ENCODE measurements at regions not wholly inside any gene's neighbourhood (a gene's known extent, or its start where the extent isn't known, plus 50 kb on each side); places are given as distances from the start of the nearest gene placed in this dataset.

DNA sequence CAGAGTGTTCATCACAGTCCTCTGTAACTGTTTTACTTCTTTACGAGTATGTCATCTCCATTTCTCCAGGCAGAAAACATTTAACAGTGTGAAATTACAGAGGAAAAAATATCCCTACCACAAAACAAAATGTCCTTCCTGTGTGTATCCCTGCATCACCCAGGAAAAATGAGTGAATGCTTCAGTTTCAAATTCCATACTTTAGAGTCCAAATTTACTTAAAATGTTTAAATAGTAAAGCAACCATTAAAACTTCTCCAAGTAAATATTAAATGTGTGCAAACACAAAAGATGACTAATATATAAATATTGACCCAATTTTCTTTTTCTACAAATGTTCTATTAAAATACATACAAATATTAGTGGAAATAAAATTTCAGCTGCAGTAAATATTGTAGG, 1016.6 kb upstream of the PCDH20 start:
- Histone ChIP-seq H3K4me3 (replicated peaks in 1 of 3; ENCODE audit: insufficient read depth in 1 of 3, low read depth in 2 of 3, low read length in 3 of 3) (no peak overlapping the region), H2AFZ (ENCODE audit: low read length) (no peak overlapping the region), H3K27me3 (ENCODE audit: control insufficient read depth in 1 of 2, insufficient read depth in 2 of 2, low read length in 2 of 2) (no peaks in the 10 kb centered on the region), H4K20me1 (ENCODE audit: insufficient read depth, low read length) (no peaks in the 10 kb centered on the region), H3K9ac (ENCODE audit: insufficient read depth, low read depth, low read length) (no peak overlapping the region), H3K9me3 (ENCODE audit: low read length) (no peaks in the 10 kb centered on the region), H3K79me2 (ENCODE audit: insufficient read depth, low read length) (no peaks in the 10 kb centered on the region), H3K4me2 (ENCODE audit: low read depth, low read length) (no peak overlapping the region), H3K4me1 (ENCODE audit: insufficient read depth, low read length) (no peaks in the 10 kb centered on the region), H3K36me3 (replicated peaks in 1 of 2; ENCODE audit: control insufficient read depth in 1 of 2, insufficient read depth in 2 of 2, low read length in 2 of 2) (no peaks in the 10 kb centered on the region), H3K27ac (ENCODE audit: extremely low read length, insufficient read depth, low read length) (no peak overlapping the region)
- ChIA-PET CTCF (ENCODE audit: low intra/inter-chr PET ratio, low total read pairs) (no interaction called here), POLR2A (no interaction called here)
- intact Hi-C loops (cut with micrococcal nuclease; ENCODE audit: unreplicated experiment) (no loop called here), in situ Hi-C loops (cut with HindIII; ENCODE audit: extremely low pct_ligation_motif_present, low pct_unique_long_range_greater_than_20kb) (no loop called here)
- no TSS peak for BruUV-seq (replicated peaks)
- DNase-seq (ENCODE audit: low spot score): no peak
- WGBS (ENCODE audit: low lambda C conversion rate): 0% methylated on average over 1 of the region's 1 CpG
- TF ChIP-seq ZNF350 (CRISPR knock-in tag; IDR thresholded peaks at IDR 0.05; ENCODE audit: borderline replicate concordance, low read depth): no peak
- TF ChIP-seq, protein P1, sequence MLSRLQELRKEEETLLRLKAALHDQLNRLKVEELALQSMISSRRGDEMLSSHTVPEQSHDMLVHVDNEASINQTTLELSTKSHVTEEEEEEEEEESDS (CRISPR knock-in tag; IDR thresholded peaks at IDR 0.05; ENCODE audit: borderline replicate concordance): no peak
- TF ChIP-seq RNF2 (conservative IDR thresholded peaks at IDR 0.05; ENCODE audit: low read depth): no peak
- TF ChIP-seq GATAD2A (CRISPR knock-in tag; IDR thresholded peaks at IDR 0.05): no peak
- TF ChIP-seq ZNF256 (CRISPR knock-in tag; conservative IDR thresholded peaks at IDR 0.05): no peak
- TF ChIP-seq, protein P2, sequence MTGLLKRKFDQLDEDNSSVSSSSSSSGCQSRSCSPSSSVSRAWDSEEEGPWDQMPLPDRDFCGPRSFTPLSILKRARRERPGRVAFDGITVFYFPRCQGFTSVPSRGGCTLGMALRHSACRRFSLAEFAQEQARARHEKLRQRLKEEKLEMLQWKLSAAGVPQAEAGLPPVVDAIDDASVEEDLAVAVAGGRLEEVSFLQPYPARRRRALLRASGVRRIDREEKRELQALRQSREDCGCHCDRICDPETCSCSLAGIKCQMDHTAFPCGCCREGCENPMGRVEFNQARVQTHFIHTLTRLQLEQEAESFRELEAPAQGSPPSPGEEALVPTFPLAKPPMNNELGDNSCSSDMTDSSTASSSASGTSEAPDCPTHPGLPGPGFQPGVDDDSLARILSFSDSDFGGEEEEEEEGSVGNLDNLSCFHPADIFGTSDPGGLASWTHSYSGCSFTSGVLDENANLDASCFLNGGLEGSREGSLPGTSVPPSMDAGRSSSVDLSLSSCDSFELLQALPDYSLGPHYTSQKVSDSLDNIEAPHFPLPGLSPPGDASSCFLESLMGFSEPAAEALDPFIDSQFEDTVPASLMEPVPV (CRISPR knock-in tag; IDR thresholded peaks at IDR 0.05): no peak
- no peak for TF ChIP-seq RXRB (CRISPR knock-in tag; IDR thresholded peaks at IDR 0.05; ENCODE audit: borderline replicate concordance)
- TF ChIP-seq FOXJ3 (CRISPR knock-in tag; IDR thresholded peaks at IDR 0.05; ENCODE audit: borderline replicate concordance): no peak
- no peak for TF ChIP-seq XRCC5 (optimal IDR thresholded peaks at IDR 0.05; ENCODE audit: low read length)
- no peak for TF ChIP-seq ZNF891 (CRISPR knock-in tag; IDR thresholded peaks at IDR 0.05)
- no peak for TF ChIP-seq ZNF703 (CRISPR knock-in tag; IDR thresholded peaks at IDR 0.05; ENCODE audit: borderline replicate concordance)
- TF ChIP-seq, protein P3, sequence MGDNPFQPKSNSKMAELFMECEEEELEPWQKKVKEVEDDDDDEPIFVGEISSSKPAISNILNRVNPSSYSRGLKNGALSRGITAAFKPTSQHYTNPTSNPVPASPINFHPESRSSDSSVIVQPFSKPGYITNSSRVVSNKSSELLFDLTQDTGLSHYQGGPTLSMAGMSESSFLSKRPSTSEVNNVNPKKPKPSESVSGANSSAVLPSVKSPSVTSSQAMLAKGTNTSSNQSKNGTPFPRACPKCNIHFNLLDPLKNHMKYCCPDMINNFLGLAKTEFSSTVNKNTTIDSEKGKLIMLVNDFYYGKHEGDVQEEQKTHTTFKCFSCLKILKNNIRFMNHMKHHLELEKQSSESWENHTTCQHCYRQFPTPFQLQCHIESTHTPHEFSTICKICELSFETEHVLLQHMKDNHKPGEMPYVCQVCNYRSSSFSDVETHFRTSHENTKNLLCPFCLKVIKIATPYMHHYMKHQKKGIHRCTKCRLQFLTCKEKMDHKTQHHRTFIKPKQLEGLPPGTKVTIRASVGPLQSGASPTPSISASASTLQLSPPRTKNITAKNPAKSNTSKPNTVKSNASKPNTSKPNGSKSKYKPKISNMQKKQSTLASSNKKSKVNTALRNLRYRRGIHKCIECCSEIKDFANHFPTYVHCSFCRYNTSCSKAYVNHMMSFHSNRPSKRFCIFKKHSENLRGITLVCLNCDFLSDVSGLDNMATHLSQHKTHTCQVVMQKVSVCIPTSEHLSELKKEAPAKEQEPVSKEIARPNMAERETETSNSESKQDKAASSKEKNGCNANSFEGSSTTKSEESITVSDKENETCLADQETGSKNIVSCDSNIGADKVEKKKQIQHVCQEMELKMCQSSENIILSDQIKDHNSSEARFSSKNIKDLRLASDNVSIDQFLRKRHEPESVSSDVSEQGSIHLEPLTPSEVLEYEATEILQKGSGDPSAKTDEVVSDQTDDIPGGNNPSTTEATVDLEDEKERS (CRISPR knock-in tag; IDR thresholded peaks at IDR 0.05): no peak
- TF ChIP-seq, protein P4, sequence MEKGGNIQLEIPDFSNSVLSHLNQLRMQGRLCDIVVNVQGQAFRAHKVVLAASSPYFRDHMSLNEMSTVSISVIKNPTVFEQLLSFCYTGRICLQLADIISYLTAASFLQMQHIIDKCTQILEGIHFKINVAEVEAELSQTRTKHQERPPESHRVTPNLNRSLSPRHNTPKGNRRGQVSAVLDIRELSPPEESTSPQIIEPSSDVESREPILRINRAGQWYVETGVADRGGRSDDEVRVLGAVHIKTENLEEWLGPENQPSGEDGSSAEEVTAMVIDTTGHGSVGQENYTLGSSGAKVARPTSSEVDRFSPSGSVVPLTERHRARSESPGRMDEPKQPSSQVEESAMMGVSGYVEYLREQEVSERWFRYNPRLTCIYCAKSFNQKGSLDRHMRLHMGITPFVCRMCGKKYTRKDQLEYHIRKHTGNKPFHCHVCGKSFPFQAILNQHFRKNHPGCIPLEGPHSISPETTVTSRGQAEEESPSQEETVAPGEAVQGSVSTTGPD (CRISPR knock-in tag; IDR thresholded peaks at IDR 0.05): no peak
- no peak for TF ChIP-seq HIVEP1 (CRISPR knock-in tag; IDR thresholded peaks at IDR 0.05)
- no peak for TF ChIP-seq ARHGAP35 (CRISPR knock-in tag; IDR thresholded peaks at IDR 0.05; ENCODE audit: borderline replicate concordance)
- no peak for TF ChIP-seq ZNF547 (CRISPR knock-in tag; IDR thresholded peaks at IDR 0.05)
- no peak for TF ChIP-seq ZNF451 (CRISPR knock-in tag; IDR thresholded peaks at IDR 0.05)
- no peak for TF ChIP-seq ZNF335 (CRISPR knock-in tag; IDR thresholded peaks at IDR 0.05)
- TF ChIP-seq HDAC2 (CRISPR knock-in tag; IDR thresholded peaks at IDR 0.05): no peak
- TF ChIP-seq ZNF30 (CRISPR knock-in tag; IDR thresholded peaks at IDR 0.05): no peak
- no peak for ATAC-seq
- no peak for FAIRE-seq
